ENCODE measurements at regions not wholly inside any gene's neighbourhood (a gene's known extent, or its start where the extent isn't known, plus 50 kb on each side); places are given as distances from the start of the nearest gene placed in this dataset.
A peak's percentile ranks its signal among the peaks of the same experiment; 100 is the strongest.

DNA sequence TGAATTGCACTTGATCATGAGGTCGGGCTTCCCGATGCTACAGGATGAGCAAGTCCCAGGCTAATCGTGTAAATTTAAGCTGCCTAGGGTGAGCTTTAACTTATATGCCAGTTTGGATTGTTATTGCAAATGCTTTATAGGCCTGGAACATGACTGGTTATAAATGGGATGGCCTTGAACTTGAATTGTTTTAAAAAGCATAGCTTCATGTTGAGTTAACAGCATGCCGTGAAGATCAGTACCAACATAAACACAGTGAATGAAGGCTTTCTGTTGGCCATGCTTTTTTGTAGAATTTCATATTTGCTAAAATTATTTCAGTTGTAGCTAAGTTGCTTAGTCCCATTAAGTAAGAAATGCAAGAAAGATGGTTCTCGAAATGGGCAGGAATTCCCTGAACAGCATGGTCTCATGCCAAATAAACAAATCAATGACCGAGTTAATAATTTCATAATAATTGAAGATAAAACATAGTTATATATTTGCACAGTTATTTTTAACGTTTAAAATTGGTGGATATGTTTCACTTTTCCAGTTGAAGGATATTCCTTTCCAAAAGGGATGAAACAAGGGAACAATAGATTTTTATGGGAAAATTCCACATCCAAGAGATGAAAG lies 76.6 kb upstream of the ARID1B start:
- H3K36me3 ChIP-seq (replicated peaks; ENCODE audit: low read depth, low read length): no peaks in the 10 kb centered on the region
- H3K9me3 ChIP-seq (ENCODE audit: insufficient read depth, low read length): no peaks in the 10 kb centered on the region
- no peak overlapping the region for H2AFZ ChIP-seq (ENCODE audit: low read depth, low read length)
- TF ChIP-seq, protein P1, sequence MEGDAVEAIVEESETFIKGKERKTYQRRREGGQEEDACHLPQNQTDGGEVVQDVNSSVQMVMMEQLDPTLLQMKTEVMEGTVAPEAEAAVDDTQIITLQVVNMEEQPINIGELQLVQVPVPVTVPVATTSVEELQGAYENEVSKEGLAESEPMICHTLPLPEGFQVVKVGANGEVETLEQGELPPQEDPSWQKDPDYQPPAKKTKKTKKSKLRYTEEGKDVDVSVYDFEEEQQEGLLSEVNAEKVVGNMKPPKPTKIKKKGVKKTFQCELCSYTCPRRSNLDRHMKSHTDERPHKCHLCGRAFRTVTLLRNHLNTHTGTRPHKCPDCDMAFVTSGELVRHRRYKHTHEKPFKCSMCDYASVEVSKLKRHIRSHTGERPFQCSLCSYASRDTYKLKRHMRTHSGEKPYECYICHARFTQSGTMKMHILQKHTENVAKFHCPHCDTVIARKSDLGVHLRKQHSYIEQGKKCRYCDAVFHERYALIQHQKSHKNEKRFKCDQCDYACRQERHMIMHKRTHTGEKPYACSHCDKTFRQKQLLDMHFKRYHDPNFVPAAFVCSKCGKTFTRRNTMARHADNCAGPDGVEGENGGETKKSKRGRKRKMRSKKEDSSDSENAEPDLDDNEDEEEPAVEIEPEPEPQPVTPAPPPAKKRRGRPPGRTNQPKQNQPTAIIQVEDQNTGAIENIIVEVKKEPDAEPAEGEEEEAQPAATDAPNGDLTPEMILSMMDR (IDR thresholded peaks at IDR 0.05; ENCODE audit: low read depth, low read length): no peak
- no peak overlapping the region for H3K27ac ChIP-seq (ENCODE audit: low read length)
- H3K4me3 ChIP-seq (ENCODE audit: low read length): no peak overlapping the region
- peaks cover 45% of the 10 kb centered on the region for H3K4me1 ChIP-seq (ENCODE audit: low read length)
- H3K27me3 ChIP-seq (ENCODE audit: low read depth, low read length): no peaks in the 10 kb centered on the region
- no peak overlapping the region for H3K4me2 ChIP-seq (ENCODE audit: low read length)
- H3K79me2 ChIP-seq (ENCODE audit: low read length): no peaks in the 10 kb centered on the region
- H4K20me1 ChIP-seq (ENCODE audit: insufficient read depth, low read length): no peaks in the 10 kb centered on the region
- H3K9ac ChIP-seq (ENCODE audit: low read length): no peak overlapping the region

DNA sequence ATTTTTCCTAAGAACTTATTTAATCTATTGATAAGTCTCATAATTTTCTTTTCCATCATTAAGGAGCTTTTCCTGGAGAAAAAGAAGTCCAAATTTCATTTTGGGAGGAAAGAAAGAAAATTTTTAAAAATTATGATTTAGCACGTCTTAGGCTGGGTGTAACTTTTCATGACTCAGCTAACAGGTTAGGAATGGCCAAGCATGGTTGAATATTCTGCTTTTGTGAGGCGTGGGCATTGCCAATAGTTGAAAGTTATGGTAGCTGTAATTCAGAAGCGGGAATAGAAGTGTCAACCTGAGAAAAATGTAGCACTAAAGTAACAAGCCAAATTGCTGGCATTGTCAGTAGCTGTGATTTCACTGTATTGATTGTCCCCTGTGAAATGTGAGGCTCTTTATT lies 77.2 kb upstream of the ARID1B start:
- Histone ChIP-seq H4K20me1 (ENCODE audit: insufficient read depth, low read length) (no peaks in the 10 kb centered on the region), H3K9ac (ENCODE audit: low read length) (peak overlapping the region; percentile 64; the same call in 1 of the 2 replicates), H3K36me3 (replicated peaks; ENCODE audit: low read depth, low read length) (no peaks in the 10 kb centered on the region), H2AFZ (ENCODE audit: low read depth, low read length) (no peak overlapping the region), H3K79me2 (ENCODE audit: low read length) (no peaks in the 10 kb centered on the region), H3K27ac (ENCODE audit: low read length) (peak overlapping the region; percentile 99; the same call in 1 of the 2 replicates), H3K4me1 (ENCODE audit: low read length) (peaks cover 51% of the 10 kb centered on the region), H3K4me3 (ENCODE audit: low read length) (0 out of 2 replicates have a peak overlapping the region, but pooled peaks have one; percentile 73), H3K27me3 (ENCODE audit: low read depth, low read length) (no peaks in the 10 kb centered on the region), H3K4me2 (ENCODE audit: low read length) (peak overlapping the region; percentile 92), H3K9me3 (ENCODE audit: insufficient read depth, low read length) (no peaks in the 10 kb centered on the region)
- TF ChIP-seq, protein P1 (IDR thresholded peaks at IDR 0.05; ENCODE audit: low read depth, low read length): no peak
- TF ChIP-seq EZH2phosphoT487 (IDR thresholded peaks at IDR 0.05; ENCODE audit: low read depth): no peak

DNA sequence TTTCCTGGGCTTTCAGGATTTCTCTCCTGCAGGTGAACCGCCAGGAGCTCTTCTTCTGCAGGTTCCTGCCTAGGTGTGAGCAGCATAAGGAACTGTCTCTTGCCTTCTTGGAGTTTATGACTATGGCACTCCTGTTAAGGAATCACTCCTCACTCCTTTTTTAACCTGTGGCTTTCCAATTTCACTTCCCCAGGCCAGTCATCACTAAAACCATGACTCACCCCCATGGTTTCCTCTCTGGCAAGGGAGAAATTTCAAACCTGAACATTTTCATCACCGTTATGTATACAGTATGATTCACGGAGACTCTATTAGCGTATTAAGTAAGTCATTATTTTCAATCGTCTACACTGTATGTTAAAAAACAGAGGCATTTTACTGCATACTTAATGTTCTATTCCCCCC lies 78.2 kb upstream of the ARID1B start:
- H3K4me1 ChIP-seq (ENCODE audit: low read length): peaks cover 60% of the 10 kb centered on the region
- peak overlapping the region; percentile 92 for H3K4me2 ChIP-seq (ENCODE audit: low read length)
- no peaks in the 10 kb centered on the region for H4K20me1 ChIP-seq (ENCODE audit: insufficient read depth, low read length)
- H3K36me3 ChIP-seq (replicated peaks; ENCODE audit: low read depth, low read length): no peaks in the 10 kb centered on the region
- no peaks in the 10 kb centered on the region for H3K9me3 ChIP-seq (ENCODE audit: insufficient read depth, low read length)
- H2AFZ ChIP-seq (ENCODE audit: low read depth, low read length): no peak overlapping the region
- peak overlapping the region; percentile 99 for H3K27ac ChIP-seq (ENCODE audit: low read length)
- no peaks in the 10 kb centered on the region for H3K27me3 ChIP-seq (ENCODE audit: low read depth, low read length)
- TF ChIP-seq, protein P1 (IDR thresholded peaks at IDR 0.05; ENCODE audit: low read depth, low read length): no peak
- TF ChIP-seq EZH2phosphoT487 (IDR thresholded peaks at IDR 0.05; ENCODE audit: low read depth): no peak
- peak overlapping the region; percentile 64 for H3K9ac ChIP-seq (ENCODE audit: low read length)
- H3K4me3 ChIP-seq (ENCODE audit: low read length): peak overlapping the region; percentile 73
- H3K79me2 ChIP-seq (ENCODE audit: low read length): no peaks in the 10 kb centered on the region

DNA sequence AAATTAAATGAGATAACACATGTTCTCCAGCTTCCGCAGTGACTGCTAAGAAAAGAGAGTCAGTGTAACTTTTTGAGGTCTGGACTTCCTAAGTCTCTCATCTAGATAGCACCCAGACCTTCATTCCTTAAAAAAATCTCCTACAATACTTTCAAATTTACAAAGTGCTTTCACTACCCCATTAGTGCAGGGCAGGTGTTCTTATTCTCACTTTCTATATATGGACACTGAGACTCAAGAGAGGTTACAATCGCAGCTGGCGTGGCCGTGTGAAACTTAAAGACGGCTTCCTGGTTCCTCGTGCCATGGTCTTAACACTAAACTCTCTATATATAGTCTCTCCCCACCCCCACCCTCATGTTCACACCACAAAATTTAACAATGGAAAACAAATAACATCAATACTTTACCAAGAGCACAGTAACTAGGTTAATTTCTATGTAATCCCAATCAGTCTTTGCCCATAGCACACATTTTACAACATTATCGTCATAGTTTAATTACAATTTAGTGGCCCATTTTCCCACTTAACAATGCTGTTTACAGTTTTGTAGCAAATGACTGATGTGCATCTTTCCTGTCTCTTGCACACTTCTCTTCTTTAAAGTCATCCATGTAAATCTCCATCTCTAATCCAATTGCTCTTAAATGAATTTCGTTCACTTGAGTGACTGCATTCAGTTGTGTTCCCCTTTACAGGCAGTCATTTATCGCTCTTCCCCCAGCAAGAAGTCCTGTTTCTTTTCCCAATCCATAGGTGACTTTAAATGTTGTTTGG lies 78.8 kb upstream of the ARID1B start:
- no peaks in the 10 kb centered on the region for H3K27me3 ChIP-seq (ENCODE audit: low read depth, low read length)
- H2AFZ ChIP-seq (ENCODE audit: low read depth, low read length): no peak overlapping the region
- peak overlapping the region; percentile 99 for H3K27ac ChIP-seq (ENCODE audit: low read length)
- H3K79me2 ChIP-seq (ENCODE audit: low read length): no peaks in the 10 kb centered on the region
- peak overlapping the region; percentile 73 for H3K9ac ChIP-seq (ENCODE audit: low read length)
- no peak for TF ChIP-seq EZH2phosphoT487 (IDR thresholded peaks at IDR 0.05; ENCODE audit: low read depth)
- TF ChIP-seq, protein P1 (IDR thresholded peaks at IDR 0.05; ENCODE audit: low read depth, low read length): no peak
- H3K4me2 ChIP-seq (ENCODE audit: low read length): peak overlapping the region; percentile 92
- H3K9me3 ChIP-seq (ENCODE audit: insufficient read depth, low read length): no peaks in the 10 kb centered on the region
- H3K4me1 ChIP-seq (ENCODE audit: low read length): peaks cover 60% of the 10 kb centered on the region
- H3K36me3 ChIP-seq (replicated peaks; ENCODE audit: low read depth, low read length): no peaks in the 10 kb centered on the region
- peak overlapping the region; percentile 73 for H3K4me3 ChIP-seq (ENCODE audit: low read length)
- no peaks in the 10 kb centered on the region for H4K20me1 ChIP-seq (ENCODE audit: insufficient read depth, low read length)
